ENCODE measurements at regions not wholly inside any gene's neighbourhood (a gene's known extent, or its start where the extent isn't known, plus 50 kb on each side); places are given as distances from the start of the nearest gene placed in this dataset.

DNA sequence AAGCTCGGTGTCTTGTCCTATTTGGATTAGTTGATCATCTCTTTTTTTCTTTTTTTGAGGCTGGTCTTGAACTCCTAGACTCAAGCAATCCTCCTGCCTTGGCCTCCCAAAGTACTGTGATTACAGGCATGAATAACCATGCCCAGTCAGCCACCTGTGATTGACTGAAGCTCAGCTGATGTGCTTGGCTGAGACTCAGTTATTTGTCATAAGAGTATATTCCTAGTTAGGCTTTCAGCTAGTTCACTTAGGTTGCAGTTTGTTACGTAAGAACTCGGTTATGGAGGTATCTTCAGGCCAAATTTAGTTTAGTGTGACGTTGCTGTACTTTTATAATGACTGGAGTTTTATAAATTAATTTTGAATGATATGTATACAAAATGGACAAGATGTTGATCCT is 365.0 kb downstream of the SV2B start (continued):
- TF ChIP-seq, protein P1, sequence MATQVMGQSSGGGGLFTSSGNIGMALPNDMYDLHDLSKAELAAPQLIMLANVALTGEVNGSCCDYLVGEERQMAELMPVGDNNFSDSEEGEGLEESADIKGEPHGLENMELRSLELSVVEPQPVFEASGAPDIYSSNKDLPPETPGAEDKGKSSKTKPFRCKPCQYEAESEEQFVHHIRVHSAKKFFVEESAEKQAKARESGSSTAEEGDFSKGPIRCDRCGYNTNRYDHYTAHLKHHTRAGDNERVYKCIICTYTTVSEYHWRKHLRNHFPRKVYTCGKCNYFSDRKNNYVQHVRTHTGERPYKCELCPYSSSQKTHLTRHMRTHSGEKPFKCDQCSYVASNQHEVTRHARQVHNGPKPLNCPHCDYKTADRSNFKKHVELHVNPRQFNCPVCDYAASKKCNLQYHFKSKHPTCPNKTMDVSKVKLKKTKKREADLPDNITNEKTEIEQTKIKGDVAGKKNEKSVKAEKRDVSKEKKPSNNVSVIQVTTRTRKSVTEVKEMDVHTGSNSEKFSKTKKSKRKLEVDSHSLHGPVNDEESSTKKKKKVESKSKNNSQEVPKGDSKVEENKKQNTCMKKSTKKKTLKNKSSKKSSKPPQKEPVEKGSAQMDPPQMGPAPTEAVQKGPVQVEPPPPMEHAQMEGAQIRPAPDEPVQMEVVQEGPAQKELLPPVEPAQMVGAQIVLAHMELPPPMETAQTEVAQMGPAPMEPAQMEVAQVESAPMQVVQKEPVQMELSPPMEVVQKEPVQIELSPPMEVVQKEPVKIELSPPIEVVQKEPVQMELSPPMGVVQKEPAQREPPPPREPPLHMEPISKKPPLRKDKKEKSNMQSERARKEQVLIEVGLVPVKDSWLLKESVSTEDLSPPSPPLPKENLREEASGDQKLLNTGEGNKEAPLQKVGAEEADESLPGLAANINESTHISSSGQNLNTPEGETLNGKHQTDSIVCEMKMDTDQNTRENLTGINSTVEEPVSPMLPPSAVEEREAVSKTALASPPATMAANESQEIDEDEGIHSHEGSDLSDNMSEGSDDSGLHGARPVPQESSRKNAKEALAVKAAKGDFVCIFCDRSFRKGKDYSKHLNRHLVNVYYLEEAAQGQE (IDR thresholded peaks at IDR 0.05; ENCODE audit: unreplicated experiment): no peak
- TF ChIP-seq NANOG (IDR thresholded peaks at IDR 0.05; ENCODE audit: borderline replicate concordance): no peak
- TF ChIP-seq, protein P2, sequence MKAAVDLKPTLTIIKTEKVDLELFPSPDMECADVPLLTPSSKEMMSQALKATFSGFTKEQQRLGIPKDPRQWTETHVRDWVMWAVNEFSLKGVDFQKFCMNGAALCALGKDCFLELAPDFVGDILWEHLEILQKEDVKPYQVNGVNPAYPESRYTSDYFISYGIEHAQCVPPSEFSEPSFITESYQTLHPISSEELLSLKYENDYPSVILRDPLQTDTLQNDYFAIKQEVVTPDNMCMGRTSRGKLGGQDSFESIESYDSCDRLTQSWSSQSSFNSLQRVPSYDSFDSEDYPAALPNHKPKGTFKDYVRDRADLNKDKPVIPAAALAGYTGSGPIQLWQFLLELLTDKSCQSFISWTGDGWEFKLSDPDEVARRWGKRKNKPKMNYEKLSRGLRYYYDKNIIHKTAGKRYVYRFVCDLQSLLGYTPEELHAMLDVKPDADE (IDR thresholded peaks at IDR 0.05): no peak
- no peak for TF ChIP-seq ZNF114 (CRISPR knock-in tag; IDR thresholded peaks at IDR 0.05)
- no peak for TF ChIP-seq CREB1 (CRISPR knock-in tag; IDR thresholded peaks at IDR 0.05; ENCODE audit: low read depth)
- no peak for TF ChIP-seq POLR2AphosphoS5 (IDR thresholded peaks at IDR 0.05; ENCODE audit: low read depth)

DNA sequence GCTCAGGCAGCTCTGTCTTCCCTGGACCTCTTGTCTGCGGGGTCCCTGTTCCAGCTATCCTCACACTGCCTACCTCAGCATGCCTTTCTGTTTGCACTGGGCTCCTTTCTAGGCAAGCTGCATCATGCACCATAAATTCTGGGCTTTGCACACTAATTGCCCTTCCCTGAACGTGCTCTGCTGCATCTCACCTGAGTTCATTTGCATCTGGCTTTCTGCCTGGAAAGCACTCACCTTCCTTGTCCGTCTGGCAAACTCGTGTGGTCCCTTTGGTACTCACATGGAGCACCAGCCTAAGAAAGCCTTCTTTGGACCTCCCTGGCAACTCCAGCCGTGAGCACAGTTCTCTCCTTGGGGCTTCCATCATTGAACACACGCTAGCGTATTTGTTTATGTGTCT is 365.6 kb downstream of the SV2B start:
- no peak for ATAC-seq

More for the DNA sequence above, 365.6 kb downstream of the SV2B start:
- H3F3A ChIP-seq (replicated peaks; ENCODE audit: low read depth): no peaks in the 10 kb centered on the region
- H3K36me3 ChIP-seq (ENCODE audit: insufficient read depth): no peaks in the 10 kb centered on the region
- no peak for DNase-seq (ENCODE audit: low spot score)
- no peaks in the 10 kb centered on the region for H3K36me3 Mint-ChIP-seq (ENCODE audit: low read depth)
- no peaks in the 10 kb centered on the region for H3K4me1 ChIP-seq (ENCODE audit: insufficient read depth)
- H3K9me2 ChIP-seq (ENCODE audit: insufficient read depth): peaks cover 3% of the 10 kb centered on the region; the same call in 1 of the 2 replicates
- TF ChIP-seq JUNB (IDR thresholded peaks at IDR 0.05; ENCODE audit: unreplicated experiment) (no peak), STAT1 (IDR thresholded peaks at IDR 0.05; ENCODE audit: unreplicated experiment) (no peak)
- TF ChIP-seq, protein P1 (IDR thresholded peaks at IDR 0.05; ENCODE audit: unreplicated experiment): no peak
- TF ChIP-seq, protein P3, sequence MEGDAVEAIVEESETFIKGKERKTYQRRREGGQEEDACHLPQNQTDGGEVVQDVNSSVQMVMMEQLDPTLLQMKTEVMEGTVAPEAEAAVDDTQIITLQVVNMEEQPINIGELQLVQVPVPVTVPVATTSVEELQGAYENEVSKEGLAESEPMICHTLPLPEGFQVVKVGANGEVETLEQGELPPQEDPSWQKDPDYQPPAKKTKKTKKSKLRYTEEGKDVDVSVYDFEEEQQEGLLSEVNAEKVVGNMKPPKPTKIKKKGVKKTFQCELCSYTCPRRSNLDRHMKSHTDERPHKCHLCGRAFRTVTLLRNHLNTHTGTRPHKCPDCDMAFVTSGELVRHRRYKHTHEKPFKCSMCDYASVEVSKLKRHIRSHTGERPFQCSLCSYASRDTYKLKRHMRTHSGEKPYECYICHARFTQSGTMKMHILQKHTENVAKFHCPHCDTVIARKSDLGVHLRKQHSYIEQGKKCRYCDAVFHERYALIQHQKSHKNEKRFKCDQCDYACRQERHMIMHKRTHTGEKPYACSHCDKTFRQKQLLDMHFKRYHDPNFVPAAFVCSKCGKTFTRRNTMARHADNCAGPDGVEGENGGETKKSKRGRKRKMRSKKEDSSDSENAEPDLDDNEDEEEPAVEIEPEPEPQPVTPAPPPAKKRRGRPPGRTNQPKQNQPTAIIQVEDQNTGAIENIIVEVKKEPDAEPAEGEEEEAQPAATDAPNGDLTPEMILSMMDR (conservative IDR thresholded peaks at IDR 0.05; ENCODE audit: low read depth in 2 of 2): no peak
- H3K4me2 ChIP-seq: no peak overlapping the region
- H3K4me3 Mint-ChIP-seq: no peak overlapping the region
- no peaks in the 10 kb centered on the region for H3K27me3 ChIP-seq (ENCODE audit: insufficient read depth)
- no peaks in the 10 kb centered on the region for H4K20me1 ChIP-seq (replicated peaks; ENCODE audit: insufficient read depth)
- H2AFZ ChIP-seq: no peak overlapping the region
- no peak overlapping the region for H3K27ac ChIP-seq (ENCODE audit: low read depth)
- no peaks in the 10 kb centered on the region; the same call in 2 of the 3 replicates for H3K4me1 Mint-ChIP-seq
- H3K27me3 Mint-ChIP-seq (ENCODE audit: insufficient read depth, low read depth, poor library complexity): peaks cover 2% of the 10 kb centered on the region
- H3K4me3 ChIP-seq: no peak overlapping the region
- H3K27ac Mint-ChIP-seq: no peak overlapping the region
- H3K9me3 Mint-ChIP-seq: no peaks in the 10 kb centered on the region
- no peaks in the 10 kb centered on the region for H3K79me2 ChIP-seq (replicated peaks; ENCODE audit: insufficient read depth)
